ENCODE measurements at regions not wholly inside any gene's neighbourhood (a gene's known extent, or its start where the extent isn't known, plus 50 kb on each side); places are given as distances from the start of the nearest gene placed in this dataset.

DNA sequence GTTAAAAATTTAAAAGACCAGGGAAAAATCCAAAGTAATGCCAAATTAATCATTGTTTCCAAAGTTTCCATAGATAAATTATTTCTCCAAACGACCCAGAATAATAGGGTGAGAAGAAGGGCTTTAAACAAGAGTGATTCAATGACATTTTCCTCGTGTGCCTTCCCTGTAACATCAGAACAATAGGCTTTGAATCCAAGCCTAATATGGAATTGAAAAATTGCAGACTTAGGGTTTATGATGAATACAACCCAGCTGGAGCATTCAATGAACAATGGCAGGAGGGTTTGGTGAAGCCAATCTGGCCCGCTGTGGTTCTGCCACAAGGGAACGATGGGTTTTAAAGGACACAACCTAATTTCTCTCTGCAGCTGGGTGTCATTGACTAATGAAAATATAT lies 94.2 kb downstream of the CBLL2 start:
- WGBS, result 55% methylated on average over 4 of the region's 4 CpGs

DNA sequence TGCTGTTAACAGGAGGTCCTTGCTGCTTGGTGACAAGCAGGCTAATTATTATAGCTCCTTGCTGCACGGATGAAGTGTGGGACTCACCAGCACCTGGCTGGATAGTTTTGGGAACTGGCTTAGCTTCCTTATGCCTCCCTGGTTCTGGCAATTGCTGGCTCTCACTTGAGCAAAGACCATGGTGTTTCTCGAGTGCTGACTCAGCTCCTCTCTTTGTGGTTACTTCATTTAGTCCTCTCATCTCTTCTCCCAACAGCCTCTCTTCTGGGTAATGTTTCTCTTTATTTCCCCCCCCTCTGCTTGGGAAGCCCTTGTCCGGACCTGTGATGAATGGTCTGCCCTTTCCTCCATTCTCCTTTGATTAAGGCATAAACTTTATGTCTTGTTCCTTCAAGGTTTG lies 100.4 kb downstream of the CBLL2 start:
- no peak for TF ChIP-seq EP300 (IDR thresholded peaks at IDR 0.05)
- TF ChIP-seq POLR2AphosphoS5 (IDR thresholded peaks at IDR 0.05), result no peak
- TF ChIP-seq POLR2A (IDR thresholded peaks at IDR 0.05; ENCODE audit: low read depth), result no peak
- TF ChIP-seq, protein P1, sequence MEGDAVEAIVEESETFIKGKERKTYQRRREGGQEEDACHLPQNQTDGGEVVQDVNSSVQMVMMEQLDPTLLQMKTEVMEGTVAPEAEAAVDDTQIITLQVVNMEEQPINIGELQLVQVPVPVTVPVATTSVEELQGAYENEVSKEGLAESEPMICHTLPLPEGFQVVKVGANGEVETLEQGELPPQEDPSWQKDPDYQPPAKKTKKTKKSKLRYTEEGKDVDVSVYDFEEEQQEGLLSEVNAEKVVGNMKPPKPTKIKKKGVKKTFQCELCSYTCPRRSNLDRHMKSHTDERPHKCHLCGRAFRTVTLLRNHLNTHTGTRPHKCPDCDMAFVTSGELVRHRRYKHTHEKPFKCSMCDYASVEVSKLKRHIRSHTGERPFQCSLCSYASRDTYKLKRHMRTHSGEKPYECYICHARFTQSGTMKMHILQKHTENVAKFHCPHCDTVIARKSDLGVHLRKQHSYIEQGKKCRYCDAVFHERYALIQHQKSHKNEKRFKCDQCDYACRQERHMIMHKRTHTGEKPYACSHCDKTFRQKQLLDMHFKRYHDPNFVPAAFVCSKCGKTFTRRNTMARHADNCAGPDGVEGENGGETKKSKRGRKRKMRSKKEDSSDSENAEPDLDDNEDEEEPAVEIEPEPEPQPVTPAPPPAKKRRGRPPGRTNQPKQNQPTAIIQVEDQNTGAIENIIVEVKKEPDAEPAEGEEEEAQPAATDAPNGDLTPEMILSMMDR (IDR thresholded peaks at IDR 0.05), result no peak
- intact Hi-C loops (cut with DNase I), result no loop called here
- no peak overlapping the region for H3K27ac ChIP-seq (replicated peaks in 1 of 4)
- 55% methylated on average over 3 of the region's 3 CpGs for WGBS
- no peaks in the 10 kb centered on the region for H3K9me3 ChIP-seq
- H3K27me3 ChIP-seq, result no peaks in the 10 kb centered on the region
- no peaks in the 10 kb centered on the region for H3K36me3 ChIP-seq
- H3K4me1 ChIP-seq, result no peaks in the 10 kb centered on the region
- H3K4me3 ChIP-seq, result no peak overlapping the region
- DNase-seq (ENCODE audit: extremely low spot score), result no peak

More for the DNA sequence above, 94.2 kb downstream of the CBLL2 start:
- Histone ChIP-seq H3K4me3 (no peak overlapping the region), H3K27me3 (no peaks in the 10 kb centered on the region), H3K36me3 (no peaks in the 10 kb centered on the region), H3K27ac (replicated peaks in 1 of 4) (no peak overlapping the region), H3K9me3 (no peaks in the 10 kb centered on the region), H3K4me1 (no peaks in the 10 kb centered on the region)
- DNase-seq (ENCODE audit: extremely low spot score), result no peak
- intact Hi-C loops (cut with DNase I), result no loop called here
- TF ChIP-seq, protein P1 (IDR thresholded peaks at IDR 0.05), result no peak
- TF ChIP-seq EP300 (IDR thresholded peaks at IDR 0.05), result no peak
- no peak for TF ChIP-seq POLR2A (IDR thresholded peaks at IDR 0.05; ENCODE audit: low read depth)
- TF ChIP-seq POLR2AphosphoS5 (IDR thresholded peaks at IDR 0.05), result no peak

GRCh38 chrX:22373766-22374165 lies 101.1 kb downstream of the CBLL2 start:
- Histone ChIP-seq H3K27ac (replicated peaks in 1 of 4) (no peak overlapping the region), H3K9me3 (no peaks in the 10 kb centered on the region), H3K27me3 (no peaks in the 10 kb centered on the region), H3K4me1 (no peaks in the 10 kb centered on the region), H3K36me3 (no peaks in the 10 kb centered on the region), H3K4me3 (no peak overlapping the region)
- intact Hi-C loops (cut with DNase I), result no loop called here
- DNase-seq (ENCODE audit: extremely low spot score), result no peak
- TF ChIP-seq EP300 (IDR thresholded peaks at IDR 0.05) (no peak), POLR2A (IDR thresholded peaks at IDR 0.05; ENCODE audit: low read depth) (no peak), POLR2AphosphoS5 (IDR thresholded peaks at IDR 0.05) (no peak)
- TF ChIP-seq, protein P1 (IDR thresholded peaks at IDR 0.05), result no peak
- WGBS, result 54% methylated on average over 1 of the region's 1 CpG

DNA sequence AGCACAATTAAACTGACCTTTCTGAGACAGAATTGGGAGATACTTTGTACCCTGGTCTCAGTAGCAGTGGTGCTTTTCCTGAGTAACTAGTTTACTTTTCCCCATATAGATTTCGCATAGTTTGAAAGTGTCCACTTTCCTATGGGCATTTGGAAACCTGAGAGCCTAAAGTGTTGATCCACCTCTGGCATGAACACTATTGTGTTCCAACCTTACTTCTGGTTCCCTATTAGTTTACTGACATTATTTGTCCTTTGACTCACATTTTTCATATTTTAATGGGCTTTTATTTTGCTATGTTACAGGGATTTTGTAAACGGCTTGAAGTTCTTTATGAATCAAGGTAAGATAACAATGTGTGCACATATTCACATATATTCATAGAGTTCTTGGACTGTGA lies 103.7 kb downstream of the CBLL2 start:
- no peaks in the 10 kb centered on the region for H3K36me3 ChIP-seq
- intact Hi-C loops (cut with DNase I), result no loop called here
- no peak overlapping the region for H3K27ac ChIP-seq (replicated peaks in 1 of 4)
- TF ChIP-seq POLR2A (IDR thresholded peaks at IDR 0.05; ENCODE audit: low read depth) (no peak), EP300 (IDR thresholded peaks at IDR 0.05) (no peak), POLR2AphosphoS5 (IDR thresholded peaks at IDR 0.05) (no peak)
- TF ChIP-seq, protein P1 (IDR thresholded peaks at IDR 0.05), result no peak
- no peaks in the 10 kb centered on the region for H3K4me1 ChIP-seq
- 71% methylated on average over 2 of the region's 2 CpGs for WGBS
- no peak for DNase-seq (ENCODE audit: extremely low spot score)
- H3K4me3 ChIP-seq, result no peak overlapping the region
- no peaks in the 10 kb centered on the region for H3K27me3 ChIP-seq
- H3K9me3 ChIP-seq, result no peaks in the 10 kb centered on the region

DNA sequence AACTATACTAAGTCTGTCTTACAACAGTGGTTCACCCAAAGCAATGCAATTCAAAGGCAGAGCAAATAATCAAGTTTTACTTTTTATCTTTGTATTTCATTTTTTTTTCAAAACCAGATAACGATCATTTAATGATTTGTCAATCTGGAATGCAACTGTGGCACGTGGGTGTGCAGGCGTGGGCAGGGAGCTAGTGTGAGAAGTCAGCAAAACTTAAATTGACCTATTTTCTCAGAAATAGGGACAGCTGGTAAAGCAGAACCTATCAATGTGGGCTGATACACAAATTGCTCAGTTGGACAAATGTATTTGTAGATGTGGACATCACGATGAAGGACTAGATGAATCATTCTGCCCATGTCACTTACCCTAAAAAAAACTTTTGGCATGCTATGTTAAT lies 105.6 kb downstream of the CBLL2 start:
- Histone ChIP-seq H3K36me3 (no peaks in the 10 kb centered on the region), H3K4me3 (no peak overlapping the region), H3K9me3 (no peaks in the 10 kb centered on the region), H3K27me3 (no peaks in the 10 kb centered on the region), H3K4me1 (no peaks in the 10 kb centered on the region), H3K27ac (replicated peaks in 1 of 4) (no peak overlapping the region)
- intact Hi-C loops (cut with DNase I), result no loop called here
- TF ChIP-seq POLR2A (IDR thresholded peaks at IDR 0.05; ENCODE audit: low read depth) (no peak), POLR2AphosphoS5 (IDR thresholded peaks at IDR 0.05) (no peak), EP300 (IDR thresholded peaks at IDR 0.05) (no peak)
- TF ChIP-seq, protein P1 (IDR thresholded peaks at IDR 0.05), result no peak
- WGBS, result 64% methylated on average over 4 of the region's 4 CpGs
- no peak for DNase-seq (ENCODE audit: extremely low spot score)

Data from esophagus muscularis mucosa (tissue), 4 donors.